ENCODE measurements at regions not wholly inside any gene's neighbourhood (a gene's known extent, or its start where the extent isn't known, plus 50 kb on each side); places are given as distances from the start of the nearest gene placed in this dataset.
"Not testable (repeated sequence)": the region's sequence is repeated elsewhere in the genome, so short reads cannot be mapped to it uniquely, and the experiment has no call there.

GRCh38 chr1:116298213-116298579, 74.8 kb upstream of the ATP1A1 start:
- DNase-seq (ENCODE audit: low read depth): not testable (repeated sequence)

- DNase-seq (ENCODE audit: low read depth): no peak
Measured at GRCh38 chr1:116298746-116299145, 74.3 kb upstream of the ATP1A1 start.

DNA sequence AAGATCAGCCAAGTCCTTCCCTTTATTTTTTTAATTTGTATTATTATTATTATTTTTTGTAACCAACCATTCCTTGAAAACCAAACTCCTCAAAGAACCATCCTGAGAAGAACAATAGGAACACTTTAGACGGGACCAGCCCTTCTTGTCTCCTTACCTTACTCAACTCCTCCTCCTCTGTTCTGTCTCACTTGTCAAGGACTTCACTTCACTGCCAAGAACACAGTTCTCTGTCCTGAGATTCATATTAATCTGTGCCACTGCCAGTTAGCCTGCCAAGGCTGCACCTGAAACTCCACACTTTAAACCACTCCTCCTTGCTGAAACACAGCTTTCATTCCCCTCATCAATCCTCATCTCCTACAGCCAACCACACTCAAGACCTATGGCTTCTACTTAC, 73.8 kb upstream of the ATP1A1 start:
- DNase-seq (ENCODE audit: low read depth): no peak

DNA sequence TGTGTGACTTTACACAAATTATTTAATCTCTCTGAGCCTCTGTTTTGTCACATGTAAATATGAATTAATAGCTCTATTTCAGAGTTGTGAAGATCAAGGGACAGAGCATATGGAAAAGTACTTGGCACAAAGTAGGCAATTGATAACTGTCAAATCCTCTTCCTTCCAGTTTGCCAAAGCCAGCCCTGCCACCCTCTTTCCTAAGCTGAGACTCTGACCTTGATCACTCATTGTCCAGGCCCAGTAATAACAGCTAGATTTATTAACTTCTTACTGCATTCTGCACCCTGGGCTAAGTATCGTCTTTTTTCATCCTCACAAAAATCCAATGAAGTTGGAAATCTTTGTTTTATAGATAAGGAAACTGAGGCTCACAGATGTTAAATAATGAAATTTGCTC, 70.8 kb upstream of the ATP1A1 start:
- DNase-seq (ENCODE audit: low read depth): no peak

DNA sequence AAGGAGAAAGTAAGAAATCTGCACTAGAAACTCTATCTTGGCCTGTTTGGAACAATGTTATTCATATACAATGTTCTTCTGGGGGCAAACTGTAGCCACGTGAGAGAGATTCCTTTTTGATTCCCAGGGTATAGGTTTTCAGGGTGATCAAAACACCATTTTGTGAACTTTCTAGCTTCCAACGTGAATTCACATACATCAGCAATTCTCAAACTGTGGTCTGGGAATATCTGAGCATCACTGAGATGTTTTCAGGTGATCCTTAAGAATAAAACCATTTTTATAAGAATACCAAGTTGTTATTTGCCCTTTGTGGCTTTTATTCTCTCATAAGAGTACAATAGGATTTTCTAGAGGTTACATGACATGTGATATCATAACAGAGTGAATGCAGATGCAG, 66.9 kb upstream of the ATP1A1 start:
- no peak for DNase-seq (ENCODE audit: low read depth)

DNA sequence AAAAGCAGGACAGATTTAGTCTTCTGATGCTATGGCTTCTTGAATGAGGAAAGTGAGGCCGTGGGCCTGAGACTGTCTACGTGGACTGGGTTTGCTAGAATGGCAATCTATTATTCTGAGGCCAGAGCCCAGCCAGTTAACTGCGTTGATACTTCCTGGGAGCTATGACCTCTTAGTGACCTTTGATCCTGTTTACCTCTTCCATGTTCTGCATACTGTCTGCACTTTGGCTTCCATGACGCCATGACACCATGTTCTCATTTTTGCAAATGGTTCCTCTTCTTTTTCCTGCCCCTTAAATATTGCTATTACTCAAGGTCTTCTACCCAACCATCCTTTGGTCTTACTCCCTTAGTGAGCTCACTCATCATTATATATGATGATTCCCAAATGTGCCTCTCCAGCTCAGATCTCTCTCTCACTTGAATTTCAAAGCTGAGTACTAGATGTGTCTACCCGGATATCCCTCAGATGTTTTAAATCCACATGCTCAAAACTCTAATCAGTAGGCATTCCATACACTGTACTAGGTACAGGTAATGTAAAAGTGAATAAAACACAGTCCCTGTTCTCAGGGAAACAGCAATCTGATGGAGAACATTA, 66.1 kb upstream of the ATP1A1 start:
- no peak for DNase-seq (ENCODE audit: low read depth)

DNA sequence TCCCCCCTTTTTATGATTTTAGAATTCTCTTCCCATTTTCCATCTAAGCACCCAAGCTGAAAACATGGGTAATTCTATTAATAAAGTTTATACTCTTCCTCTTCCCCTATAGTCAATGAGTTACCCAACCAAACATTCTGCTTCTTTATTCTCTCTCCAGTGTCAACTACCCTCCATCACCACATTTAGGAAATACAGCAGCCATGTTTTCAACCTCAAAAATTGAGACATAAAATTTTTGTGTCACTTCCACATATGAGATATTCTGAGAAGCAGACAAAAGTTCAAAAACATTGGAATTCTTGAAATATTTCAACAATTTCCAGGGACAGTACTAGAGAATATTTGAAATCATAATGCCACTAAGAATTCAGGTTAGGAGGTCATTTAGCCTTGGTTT, 64.8 kb upstream of the ATP1A1 start:
- DNase-seq (ENCODE audit: low read depth): no peak

GRCh38 chr1:116309090-116309870, 63.8 kb upstream of the ATP1A1 start:
- DNase-seq (ENCODE audit: low read depth): no peak

- DNase-seq (ENCODE audit: low read depth): no peak
Measured at GRCh38 chr1:116310180-116310579, 62.9 kb upstream of the ATP1A1 start.

- DNase-seq (ENCODE audit: low read depth): no peak
Measured at GRCh38 chr1:116311193-116311592, 61.9 kb upstream of the ATP1A1 start.

- DNase-seq (ENCODE audit: low read depth): no peak
Measured at GRCh38 chr1:116311756-116312680, 61.0 kb upstream of the ATP1A1 start.

- DNase-seq (ENCODE audit: low read depth): no peak
Measured at GRCh38 chr1:116312681-116313069, 60.4 kb upstream of the ATP1A1 start.

DNA sequence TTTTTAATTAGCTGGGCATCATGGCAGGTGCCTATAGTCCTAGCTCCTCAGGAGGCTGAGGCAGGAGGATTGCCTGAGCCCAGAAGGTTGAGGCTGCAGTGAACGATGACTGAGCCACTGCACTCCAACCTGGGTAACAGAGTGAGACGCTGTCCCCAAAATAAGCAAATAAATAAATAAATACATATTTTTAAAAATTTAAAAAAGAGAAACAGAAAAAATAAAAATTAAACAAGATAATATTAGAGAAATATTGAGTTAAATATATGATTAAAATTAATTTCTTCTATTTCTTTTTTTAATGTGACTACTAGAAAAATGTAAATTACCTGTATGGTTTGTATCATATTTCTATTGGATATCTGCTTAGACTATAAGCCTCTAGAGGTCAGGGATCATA, 59.3 kb upstream of the ATP1A1 start:
- DNase-seq (ENCODE audit: low read depth): no peak

DNA sequence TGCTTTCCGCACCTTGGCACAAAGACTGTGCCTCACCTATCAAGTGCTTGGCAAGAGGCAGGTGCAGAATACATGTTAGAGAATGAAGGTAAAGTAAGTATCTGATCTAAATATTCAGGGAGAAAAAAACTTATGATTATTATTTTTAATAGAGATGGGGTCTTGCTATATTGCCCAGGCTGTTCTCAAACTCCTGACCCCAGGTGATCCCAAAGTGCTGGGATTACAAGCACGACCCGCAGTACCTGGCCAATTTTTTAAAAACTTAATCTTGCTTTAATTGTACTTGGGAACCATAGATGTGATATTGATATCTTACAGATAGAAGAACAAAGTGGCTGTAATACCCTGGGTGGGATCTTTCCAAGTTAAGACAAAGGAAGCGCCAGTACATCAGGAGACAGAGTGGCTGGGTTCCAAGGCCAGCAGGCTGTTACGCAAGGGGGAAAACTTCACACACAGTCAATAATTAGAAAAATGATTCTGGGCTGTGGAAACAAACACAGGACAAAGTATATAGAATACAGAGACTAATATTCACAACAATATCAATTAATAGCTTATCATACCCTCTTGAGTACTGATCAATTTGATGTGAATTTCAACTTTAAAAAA, 58.6 kb upstream of the ATP1A1 start:
- no peak for DNase-seq (ENCODE audit: low read depth)

- no peak for DNase-seq (ENCODE audit: low read depth)
Measured at GRCh38 chr1:116316373-116316772, 56.7 kb upstream of the ATP1A1 start.

DNA sequence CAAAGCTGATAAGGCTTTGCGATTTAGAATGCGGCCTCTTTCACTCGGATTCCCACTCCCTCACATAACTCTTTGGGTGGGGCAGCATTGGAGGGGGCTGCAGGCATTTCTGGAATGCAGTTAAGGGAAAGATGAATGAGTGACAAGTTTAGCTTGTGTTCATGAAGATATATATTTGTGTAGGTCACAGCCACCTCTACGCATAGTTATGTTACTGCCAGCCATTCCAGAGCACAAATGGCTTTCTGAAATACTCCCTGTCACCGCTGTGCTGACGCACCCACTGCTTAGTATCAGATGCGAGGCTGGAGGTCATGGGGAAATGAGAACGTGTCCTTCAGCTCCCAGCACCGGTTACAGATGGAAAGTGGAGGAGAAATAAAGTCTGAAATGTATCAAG, 54.1 kb upstream of the ATP1A1 start:
- no peak for DNase-seq (ENCODE audit: low read depth)

- DNase-seq (ENCODE audit: low read depth): no peak
Measured at GRCh38 chr1:116320874-116321273, 52.2 kb upstream of the ATP1A1 start.

DNA sequence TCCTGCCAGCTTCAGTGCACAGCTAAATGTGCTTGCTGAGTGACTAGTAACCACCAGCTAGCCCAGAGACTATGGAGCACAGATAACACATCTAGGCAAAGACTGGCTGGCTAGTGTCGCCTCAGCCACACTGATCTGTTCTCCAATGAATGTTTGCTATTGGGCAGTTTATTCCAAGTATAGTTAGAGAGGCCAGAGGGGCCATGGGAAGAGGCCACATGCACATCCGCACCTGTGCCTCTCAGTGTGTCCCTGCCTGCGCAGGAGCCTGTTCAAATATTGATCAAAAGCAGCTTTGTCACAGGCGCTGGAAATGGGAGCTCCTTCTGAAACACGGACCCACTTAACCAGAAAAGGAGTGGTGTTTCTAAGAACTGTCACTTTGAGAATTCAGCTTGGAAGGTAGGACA, 51.3 kb upstream of the ATP1A1 start:
- DNase-seq (ENCODE audit: low read depth): no peak

DNA sequence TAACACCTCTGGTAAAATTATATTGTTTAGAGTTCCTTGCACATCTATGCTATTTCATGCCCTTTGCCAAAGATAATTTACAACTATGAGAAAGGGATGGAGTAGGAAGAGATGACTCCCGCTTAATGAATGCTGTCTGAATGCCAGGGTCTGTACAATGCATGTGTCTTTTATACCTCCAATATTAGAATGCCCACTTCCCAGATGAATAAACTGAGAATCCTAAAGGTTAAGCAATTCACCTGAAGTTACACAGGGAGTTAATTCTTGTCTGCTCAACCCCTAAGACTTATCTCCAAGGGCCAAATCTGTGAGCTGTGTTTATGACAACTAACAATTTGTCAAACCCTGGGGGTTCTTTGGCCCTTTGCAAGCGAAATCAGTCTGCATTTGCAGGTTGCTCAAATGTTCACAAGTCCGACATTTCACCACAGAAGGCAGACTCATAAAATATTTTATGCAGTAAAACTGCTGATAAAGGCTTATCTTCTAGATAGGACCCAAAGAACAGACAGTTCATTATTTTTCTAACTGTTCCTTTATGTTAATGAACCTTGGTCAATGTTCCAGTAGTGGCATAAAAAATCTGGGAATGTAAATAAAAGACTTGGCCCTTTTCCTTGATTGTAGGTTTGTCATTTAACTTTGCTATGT, 50.2 kb upstream of the ATP1A1 start:
- no peak for DNase-seq (ENCODE audit: low read depth)

Measured in HS-27A (cell line).